Calu3 (cell line): ENCODE measurements at regions not wholly inside any gene's neighbourhood (a gene's known extent, or its start where the extent isn't known, plus 50 kb on each side); places are given as distances from the start of the nearest gene placed in this dataset.

Experiments
- BruUV-seq: library from RNA; stranded (reverse); fragments of 400-500 nt; replicated peaks from 2 replicates; lab custom pipeline; 2021; lab: Mats Ljungman, UMichigan
- CTCF ChIA-PET: fragments of 300-600 bp; sonication (Branson Sonifier 250); formaldehyde crosslinking; loops from one replicate; lab custom pipeline; 2022; ENCODE audit warnings: antibody characterized with exemption; lab: Charles Lee
- DNase-seq: peaks from one replicate; pipeline ENCODE4 v3.0.0; 2022
- H3K27ac Mint-ChIP-seq: one replicate; pipeline ENCODE4 v1.8.0; 2022; ENCODE audit warnings: mixed read lengths; ENCODE audit not compliant: unreplicated experiment
- H3K27me3 Mint-ChIP-seq: one replicate; pipeline ENCODE4 v1.8.0; 2022; ENCODE audit warnings: mixed read lengths; ENCODE audit not compliant: unreplicated experiment
- H3K36me3 Mint-ChIP-seq: one replicate; pipeline ENCODE4 v1.8.0; 2022; ENCODE audit warnings: mild to moderate bottlenecking, moderate library complexity, mixed read lengths; ENCODE audit not compliant: insufficient read depth, unreplicated experiment
- H3K4me1 Mint-ChIP-seq: one replicate; pipeline ENCODE4 v1.8.0; 2022; ENCODE audit warnings: mild to moderate bottlenecking, low read depth, mixed read lengths; ENCODE audit not compliant: unreplicated experiment
- H3K4me3 Mint-ChIP-seq: one replicate; pipeline ENCODE4 v1.8.0; 2022; ENCODE audit warnings: mild to moderate bottlenecking, low read depth, moderate library complexity, mixed read lengths; ENCODE audit not compliant: unreplicated experiment
- H3K9me3 Mint-ChIP-seq: one replicate; pipeline ENCODE4 v1.8.0; 2022; ENCODE audit warnings: low read depth, mixed read lengths; ENCODE audit not compliant: unreplicated experiment
- intact Hi-C: fragments of 100-400 bp; cut with micrococcal nuclease; formaldehyde crosslinking; loops from one replicate; pipeline ENCODE4 v1.10.0; 2022; ENCODE audit not compliant: unreplicated experiment
- TF ChIP-seq, protein P1 (sequence below): fragments of 200-600 bp; IDR thresholded peaks from one replicate; pipeline ENCODE4 v1.8.0; 2022; ENCODE audit warnings: antibody characterized with exemption; ENCODE audit not compliant: unreplicated experiment

DNA sequence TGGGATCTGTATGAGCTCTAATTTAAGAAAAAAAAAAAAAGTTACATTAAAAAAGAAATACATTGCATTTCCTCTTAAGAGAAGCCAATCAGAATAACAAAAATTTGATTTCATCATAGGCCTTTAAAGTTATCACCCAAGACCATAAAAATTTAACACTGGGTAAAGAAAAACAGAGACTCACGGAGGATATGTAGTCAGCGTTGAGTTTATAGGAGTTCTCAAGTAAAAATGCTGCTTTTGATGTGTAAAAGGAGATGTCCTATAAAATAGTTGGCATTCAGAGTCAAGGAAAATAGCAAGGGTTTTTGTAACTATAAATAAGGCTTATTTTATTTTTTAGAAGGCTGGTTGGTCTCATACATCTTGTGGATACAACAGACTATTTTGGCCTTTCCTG, 191.1 kb downstream of the EFNB2 start:
- CTCF ChIA-PET: interaction anchor here (0.8 kb wide), 1 partner anchor 131 kb away, joined by 3 read pairs; no protein-coding TSS in a partner anchor
- Mint-ChIP-seq H3K4me1 (no peaks in the 10 kb centered on the region), H3K4me3 (no peak overlapping the region), H3K27me3 (no peaks in the 10 kb centered on the region), H3K36me3 (no peaks in the 10 kb centered on the region), H3K27ac (no peak overlapping the region), H3K9me3 (peaks cover 6% of the 10 kb centered on the region)
- intact Hi-C loops: loop anchor here (10.0 kb wide), 1 partner anchor 130 kb away; no protein-coding TSS in a partner anchor
- no TSS peak for BruUV-seq
- TF ChIP-seq, protein P1, sequence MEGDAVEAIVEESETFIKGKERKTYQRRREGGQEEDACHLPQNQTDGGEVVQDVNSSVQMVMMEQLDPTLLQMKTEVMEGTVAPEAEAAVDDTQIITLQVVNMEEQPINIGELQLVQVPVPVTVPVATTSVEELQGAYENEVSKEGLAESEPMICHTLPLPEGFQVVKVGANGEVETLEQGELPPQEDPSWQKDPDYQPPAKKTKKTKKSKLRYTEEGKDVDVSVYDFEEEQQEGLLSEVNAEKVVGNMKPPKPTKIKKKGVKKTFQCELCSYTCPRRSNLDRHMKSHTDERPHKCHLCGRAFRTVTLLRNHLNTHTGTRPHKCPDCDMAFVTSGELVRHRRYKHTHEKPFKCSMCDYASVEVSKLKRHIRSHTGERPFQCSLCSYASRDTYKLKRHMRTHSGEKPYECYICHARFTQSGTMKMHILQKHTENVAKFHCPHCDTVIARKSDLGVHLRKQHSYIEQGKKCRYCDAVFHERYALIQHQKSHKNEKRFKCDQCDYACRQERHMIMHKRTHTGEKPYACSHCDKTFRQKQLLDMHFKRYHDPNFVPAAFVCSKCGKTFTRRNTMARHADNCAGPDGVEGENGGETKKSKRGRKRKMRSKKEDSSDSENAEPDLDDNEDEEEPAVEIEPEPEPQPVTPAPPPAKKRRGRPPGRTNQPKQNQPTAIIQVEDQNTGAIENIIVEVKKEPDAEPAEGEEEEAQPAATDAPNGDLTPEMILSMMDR: no peak
- no peak for DNase-seq

DNA sequence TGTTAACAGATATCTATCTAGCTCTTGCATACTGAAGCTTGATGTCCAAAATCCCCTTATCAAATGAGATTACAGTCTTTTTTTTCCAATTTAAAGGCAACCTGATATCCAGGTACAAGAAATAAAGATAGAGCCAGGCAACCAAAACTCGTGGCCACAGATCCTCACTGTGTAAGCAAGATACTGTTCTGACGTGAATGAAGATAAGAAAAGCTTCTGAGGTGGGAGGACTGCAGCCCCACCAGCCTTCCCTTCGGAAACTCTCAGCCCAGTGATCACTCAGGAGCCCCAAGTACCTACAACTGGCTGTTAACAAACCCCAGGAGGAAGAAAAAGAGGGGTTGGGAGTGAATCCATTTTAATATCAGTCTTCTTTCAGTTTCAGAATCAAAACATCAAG, 191.6 kb downstream of the EFNB2 start:
- Mint-ChIP-seq H3K27ac (no peak overlapping the region), H3K27me3 (no peaks in the 10 kb centered on the region), H3K9me3 (peaks cover 8% of the 10 kb centered on the region), H3K36me3 (no peaks in the 10 kb centered on the region), H3K4me1 (no peaks in the 10 kb centered on the region), H3K4me3 (no peak overlapping the region)
- intact Hi-C loops: loop anchor here (10.0 kb wide), 1 partner anchor 131 kb away; no protein-coding TSS in a partner anchor
- no peak for DNase-seq
- TF ChIP-seq, protein P1: no peak
- CTCF ChIA-PET: interaction anchor here (0.8 kb wide), 1 partner anchor 131 kb away, joined by 3 read pairs; no protein-coding TSS in a partner anchor
- BruUV-seq: no TSS peak

DNA sequence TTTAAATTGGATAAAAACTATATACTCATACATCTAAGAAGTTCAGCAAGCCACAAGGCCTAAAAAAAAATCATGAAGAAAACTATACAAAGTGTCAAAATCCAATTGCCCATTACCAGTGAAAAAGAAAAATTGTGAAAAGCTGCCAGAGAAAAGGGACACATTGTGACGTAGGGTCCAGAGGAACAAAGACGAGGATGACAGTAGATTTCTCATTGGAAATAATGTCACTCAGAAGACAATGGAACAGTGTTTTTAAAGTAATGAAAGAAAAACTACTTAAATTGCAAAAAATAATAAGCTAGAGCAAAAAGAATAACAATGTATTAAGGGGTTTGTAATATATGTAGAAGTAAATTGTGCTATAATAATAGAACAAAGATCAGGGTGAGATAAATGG, 195.2 kb downstream of the EFNB2 start:
- no peaks in the 10 kb centered on the region for H3K27me3 Mint-ChIP-seq
- H3K4me1 Mint-ChIP-seq: no peaks in the 10 kb centered on the region
- intact Hi-C loops: loop anchor here (10.0 kb wide), 1 partner anchor 135 kb away; no protein-coding TSS in a partner anchor
- DNase-seq: no peak
- TF ChIP-seq, protein P1: no peak
- H3K9me3 Mint-ChIP-seq: peaks cover 12% of the 10 kb centered on the region
- CTCF ChIA-PET: no interaction called here
- H3K4me3 Mint-ChIP-seq: no peak overlapping the region
- no TSS peak for BruUV-seq
- no peaks in the 10 kb centered on the region for H3K36me3 Mint-ChIP-seq
- no peak overlapping the region for H3K27ac Mint-ChIP-seq

DNA sequence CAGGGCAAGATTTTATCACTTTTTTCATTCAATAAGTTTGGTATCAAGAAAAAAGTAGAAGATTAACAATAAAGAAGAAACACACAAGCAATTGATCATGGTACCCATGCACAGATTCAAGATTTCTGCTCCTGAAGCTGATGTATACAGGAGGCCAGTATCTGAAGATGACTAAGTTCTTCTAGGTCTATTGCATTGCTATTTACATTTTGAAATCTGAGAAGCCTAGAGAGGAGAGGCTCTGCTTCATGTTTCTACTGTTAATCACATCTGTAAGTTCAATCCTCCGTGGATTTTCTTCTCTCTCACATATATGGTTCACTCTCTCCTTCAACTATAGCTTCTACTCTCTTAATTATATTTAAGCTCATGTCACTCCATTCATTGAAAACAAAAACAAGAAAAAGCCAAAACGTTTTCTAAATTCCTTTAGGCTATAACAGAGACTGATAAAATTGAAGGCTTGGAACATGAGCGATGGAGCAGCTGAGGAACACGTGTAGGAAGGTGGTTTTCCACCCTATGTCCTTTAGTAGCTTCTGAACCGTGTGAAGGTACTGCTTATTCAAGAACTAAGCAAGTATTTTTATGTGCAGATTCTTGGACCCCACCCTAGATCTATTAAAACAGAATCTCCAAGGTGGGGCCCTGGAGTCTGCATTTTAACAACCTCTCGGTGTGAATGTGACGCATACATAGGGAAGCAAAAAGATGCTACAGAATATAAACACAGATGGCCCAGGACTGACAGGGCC, 198.2 kb downstream of the EFNB2 start:
- no peaks in the 10 kb centered on the region for H3K36me3 Mint-ChIP-seq
- CTCF ChIA-PET: no interaction called here

More for the DNA sequence above, 198.2 kb downstream of the EFNB2 start:
- Mint-ChIP-seq H3K9me3 (peaks cover 12% of the 10 kb centered on the region), H3K27ac (no peak overlapping the region), H3K27me3 (no peaks in the 10 kb centered on the region), H3K4me1 (no peaks in the 10 kb centered on the region), H3K4me3 (no peak overlapping the region)
- no TSS peak for BruUV-seq
- TF ChIP-seq, protein P1: no peak
- DNase-seq: no peak
- intact Hi-C loops: no loop called here
